ENCODE measurements at regions not wholly inside any gene's neighbourhood (a gene's known extent, or its start where the extent isn't known, plus 50 kb on each side); places are given as distances from the start of the nearest gene placed in this dataset.

GRCh38 chr16:85326113-85326793 is 214.0 kb upstream of the CIBAR2 start:
- DNase-seq (ENCODE audit: low read depth): peak; percentile 46

- no peak for DNase-seq (ENCODE audit: low read depth)
These were observed 214.5 kb upstream of the CIBAR2 start for GRCh38 chr16:85326794-85327181.

GRCh38 chr16:85327731-85328675 is 215.7 kb upstream of the CIBAR2 start:
- DNase-seq (ENCODE audit: low read depth): no peak

GRCh38 chr16:85328676-85329058 is 216.4 kb upstream of the CIBAR2 start:
- no peak for DNase-seq (ENCODE audit: low read depth)

GRCh38 chr16:85329059-85329812 is 217.0 kb upstream of the CIBAR2 start:
- DNase-seq (ENCODE audit: low read depth): peak; percentile 41

GRCh38 chr16:85330006-85330693 is 217.9 kb upstream of the CIBAR2 start:
- no peak for DNase-seq (ENCODE audit: low read depth)

- DNase-seq (ENCODE audit: low read depth): peak; percentile 85
These were observed 218.5 kb upstream of the CIBAR2 start for GRCh38 chr16:85330694-85331188.

- no peak for DNase-seq (ENCODE audit: low read depth)
These were observed 219.4 kb upstream of the CIBAR2 start for GRCh38 chr16:85331688-85332087.

- DNase-seq (ENCODE audit: low read depth): no peak
These were observed 219.9 kb upstream of the CIBAR2 start for GRCh38 chr16:85332175-85332574.

- DNase-seq (ENCODE audit: low read depth): no peak
These were observed 221.1 kb upstream of the CIBAR2 start for GRCh38 chr16:85333337-85333736.

GRCh38 chr16:85333744-85334640 is 221.7 kb upstream of the CIBAR2 start:
- no peak for DNase-seq (ENCODE audit: low read depth)

- DNase-seq (ENCODE audit: low read depth): no peak
These were observed 222.7 kb upstream of the CIBAR2 start for GRCh38 chr16:85334718-85335583.

- DNase-seq (ENCODE audit: low read depth): peak; percentile 42
These were observed 223.6 kb upstream of the CIBAR2 start for GRCh38 chr16:85335584-85336491.

GRCh38 chr16:85337910-85338637 is 225.8 kb upstream of the CIBAR2 start:
- no peak for DNase-seq (ENCODE audit: low read depth)

- DNase-seq (ENCODE audit: low read depth): no peak
These were observed 226.3 kb upstream of the CIBAR2 start for GRCh38 chr16:85338638-85338982.

GRCh38 chr16:85338989-85339685 is 226.9 kb upstream of the CIBAR2 start:
- no peak for DNase-seq (ENCODE audit: low read depth)

- DNase-seq (ENCODE audit: low read depth): no peak
These were observed 229.9 kb upstream of the CIBAR2 start for GRCh38 chr16:85341972-85342695.
